ENCODE measurements at regions not wholly inside any gene's neighbourhood (a gene's known extent, or its start where the extent isn't known, plus 50 kb on each side); places are given as distances from the start of the nearest gene placed in this dataset.

GRCh38 chr6:109897561-109898080 is 80.5 kb upstream of the GPR6 start:
- H3K27ac ChIP-seq (ENCODE audit: low read depth in 1 of 2, low read length in 2 of 2) = no peak overlapping the region
- H3K9me3 ChIP-seq (ENCODE audit: control insufficient read depth in 4 of 4, low read length in 3 of 4) = no peaks in the 10 kb centered on the region
- no peaks in the 10 kb centered on the region for H3K36me3 ChIP-seq (ENCODE audit: control insufficient read depth in 4 of 4, insufficient read depth in 3 of 4, low read depth in 1 of 4, low read length in 3 of 4)
- H3K9ac ChIP-seq (ENCODE audit: low read depth in 1 of 2, low read length in 2 of 2) = no peak overlapping the region
- TF ChIP-seq FOXA1 (IDR thresholded peaks at IDR 0.05) (no peak), JUND (IDR thresholded peaks at IDR 0.05) (no peak), REST (IDR thresholded peaks at IDR 0.05) (no peak), NR2F2 (IDR thresholded peaks at IDR 0.05) (no peak), MAX (IDR thresholded peaks at IDR 0.05) (no peak), TAF1 (conservative IDR thresholded peaks at IDR 0.05) (no peak), SP1 (IDR thresholded peaks at IDR 0.05) (no peak), GABPA (IDR thresholded peaks at IDR 0.05 in 1 of 2, conservative IDR thresholded peaks at IDR 0.05 in 1 of 2) (no peak), CTCF (IDR thresholded peaks at IDR 0.05; ENCODE audit: low read depth, low read length, missing input control) (no peak), HNF4A (conservative IDR thresholded peaks at IDR 0.05) (no peak), YY1 (IDR thresholded peaks at IDR 0.05) (no peak), ZBTB33 (IDR thresholded peaks at IDR 0.05) (no peak), EGR1 (IDR thresholded peaks at IDR 0.05; ENCODE audit: low read depth in 2 of 2) (no peak), FOXA2 (IDR thresholded peaks at IDR 0.05) (no peak), RAD21 (IDR thresholded peaks at IDR 0.05) (no peak), RXRA (IDR thresholded peaks at IDR 0.05) (no peak)
- no peak for DNase-seq (ENCODE audit: low spot score)
- WGBS = 75% methylated on average over 2 of the region's 2 CpGs
- no peaks in the 10 kb centered on the region for H3K4me1 ChIP-seq (ENCODE audit: control insufficient read depth in 4 of 4, insufficient read depth in 4 of 4, low read length in 3 of 4)
- H3K4me3 ChIP-seq (ENCODE audit: low read depth in 1 of 3, low read length in 3 of 3) = no peak overlapping the region
- no peaks in the 10 kb centered on the region for H3K27me3 ChIP-seq (ENCODE audit: control insufficient read depth in 4 of 4, insufficient read depth in 4 of 4, low read length in 3 of 4)

GRCh38 chr6:109901976-109902375 is 76.1 kb upstream of the GPR6 start:
- no peak overlapping the region for H3K27ac ChIP-seq (ENCODE audit: low read depth in 1 of 2, low read length in 2 of 2)
- 73% methylated on average over 2 of the region's 2 CpGs for WGBS
- TF ChIP-seq GABPA (IDR thresholded peaks at IDR 0.05 in 1 of 2, conservative IDR thresholded peaks at IDR 0.05 in 1 of 2) (no peak), FOXA1 (IDR thresholded peaks at IDR 0.05) (no peak), EGR1 (IDR thresholded peaks at IDR 0.05; ENCODE audit: low read depth in 2 of 2) (no peak), ATF3 (IDR thresholded peaks at IDR 0.05) (no peak), HNF4G (IDR thresholded peaks at IDR 0.05) (no peak), NR2F2 (IDR thresholded peaks at IDR 0.05) (no peak), YY1 (IDR thresholded peaks at IDR 0.05) (no peak), CTCF (IDR thresholded peaks at IDR 0.05; ENCODE audit: low read depth, low read length, missing input control) (no peak), TAF1 (conservative IDR thresholded peaks at IDR 0.05) (no peak), RAD21 (IDR thresholded peaks at IDR 0.05) (no peak), FOXA2 (IDR thresholded peaks at IDR 0.05) (no peak), SP1 (IDR thresholded peaks at IDR 0.05) (no peak), JUND (IDR thresholded peaks at IDR 0.05) (no peak), ZBTB33 (IDR thresholded peaks at IDR 0.05) (no peak)

More at GRCh38 chr6:109901976-109902375, 76.1 kb upstream of the GPR6 start:
- Histone ChIP-seq H3K9me3 (ENCODE audit: control insufficient read depth in 4 of 4, low read length in 3 of 4) (no peaks in the 10 kb centered on the region), H3K27me3 (ENCODE audit: control insufficient read depth in 4 of 4, insufficient read depth in 4 of 4, low read length in 3 of 4) (no peaks in the 10 kb centered on the region), H3K4me3 (ENCODE audit: low read depth in 1 of 3, low read length in 3 of 3) (no peak overlapping the region), H3K9ac (ENCODE audit: low read depth in 1 of 2, low read length in 2 of 2) (no peak overlapping the region), H3K36me3 (ENCODE audit: control insufficient read depth in 4 of 4, insufficient read depth in 3 of 4, low read depth in 1 of 4, low read length in 3 of 4) (no peaks in the 10 kb centered on the region), H3K4me1 (ENCODE audit: control insufficient read depth in 4 of 4, insufficient read depth in 4 of 4, low read length in 3 of 4) (no peaks in the 10 kb centered on the region)
- DNase-seq (ENCODE audit: low spot score) = no peak

Data from liver (tissue), 8 donors.